G401 (cell line): ENCODE measurements at regions not wholly inside any gene's neighbourhood (a gene's known extent, or its start where the extent isn't known, plus 50 kb on each side); places are given as distances from the start of the nearest gene placed in this dataset.

ENCODE experiments used
- DNase-seq: peaks from one replicate; pipeline ENCODE4 v3.0.0-alpha.2; 2015; ENCODE audit warnings: low spot score
- in situ Hi-C: cut with HindIII; loops from 2 replicates; pipeline ENCODE4 v1.10.0; 2016; ENCODE audit warnings: low sequenced_read_pairs, mixed read lengths

GRCh38 chr20:58011106-58011946, 217.1 kb downstream of the ANKRD60 start:
- in situ Hi-C loops, result no loop called here
- DNase-seq, result no peak

- in situ Hi-C loops, result no loop called here
- no peak for DNase-seq
Observed at GRCh38 chr20:58010666-58011065, 217.8 kb downstream of the ANKRD60 start.

GRCh38 chr20:58010186-58010585, 218.3 kb downstream of the ANKRD60 start:
- in situ Hi-C loops, result no loop called here
- DNase-seq, result no peak

GRCh38 chr20:58008866-58009265, 219.6 kb downstream of the ANKRD60 start:
- in situ Hi-C loops, result no loop called here
- no peak for DNase-seq

GRCh38 chr20:58008413-58008812, 220.0 kb downstream of the ANKRD60 start:
- in situ Hi-C loops, result no loop called here
- no peak for DNase-seq

GRCh38 chr20:58007947-58008346, 220.5 kb downstream of the ANKRD60 start:
- in situ Hi-C loops, result no loop called here
- no peak for DNase-seq

GRCh38 chr20:58006346-58007316, 221.8 kb downstream of the ANKRD60 start:
- DNase-seq, result no peak
- in situ Hi-C loops, result no loop called here

GRCh38 chr20:58005581-58006345, 222.7 kb downstream of the ANKRD60 start:
- in situ Hi-C loops, result no loop called here
- no peak for DNase-seq

GRCh38 chr20:58004900-58005299, 223.6 kb downstream of the ANKRD60 start:
- no peak for DNase-seq
- in situ Hi-C loops, result no loop called here

GRCh38 chr20:58004146-58004545, 224.3 kb downstream of the ANKRD60 start:
- no peak for DNase-seq
- in situ Hi-C loops, result no loop called here

GRCh38 chr20:58003525-58003924, 224.9 kb downstream of the ANKRD60 start:
- DNase-seq, result no peak
- in situ Hi-C loops, result no loop called here

- DNase-seq, result no peak
- in situ Hi-C loops, result no loop called here
Observed at GRCh38 chr20:58002901-58003300, 225.6 kb downstream of the ANKRD60 start.

- in situ Hi-C loops, result no loop called here
- no peak for DNase-seq
Observed at GRCh38 chr20:58001946-58002345, 226.5 kb downstream of the ANKRD60 start.

GRCh38 chr20:58001381-58001780, 227.1 kb downstream of the ANKRD60 start:
- peak; percentile 88 for DNase-seq
- in situ Hi-C loops, result no loop called here

GRCh38 chr20:58000861-58001260, 227.6 kb downstream of the ANKRD60 start:
- no peak for DNase-seq
- in situ Hi-C loops, result no loop called here

GRCh38 chr20:57999465-58000111, 228.9 kb downstream of the ANKRD60 start:
- in situ Hi-C loops, result no loop called here
- no peak for DNase-seq

GRCh38 chr20:57998981-57999464, 229.4 kb downstream of the ANKRD60 start:
- in situ Hi-C loops, result no loop called here
- DNase-seq, result no peak

- in situ Hi-C loops, result no loop called here
Observed at GRCh38 chr20:57998276-57998675, 230.2 kb downstream of the ANKRD60 start.

More at GRCh38 chr20:57998276-57998675, 230.2 kb downstream of the ANKRD60 start:
- DNase-seq, result no peak
